ENCODE measurements at regions not wholly inside any gene's neighbourhood (a gene's known extent, or its start where the extent isn't known, plus 50 kb on each side); places are given as distances from the start of the nearest gene placed in this dataset.
"Not testable (repeated sequence)": the region's sequence is repeated elsewhere in the genome, so short reads cannot be mapped to it uniquely, and the experiment has no call there.

DNA sequence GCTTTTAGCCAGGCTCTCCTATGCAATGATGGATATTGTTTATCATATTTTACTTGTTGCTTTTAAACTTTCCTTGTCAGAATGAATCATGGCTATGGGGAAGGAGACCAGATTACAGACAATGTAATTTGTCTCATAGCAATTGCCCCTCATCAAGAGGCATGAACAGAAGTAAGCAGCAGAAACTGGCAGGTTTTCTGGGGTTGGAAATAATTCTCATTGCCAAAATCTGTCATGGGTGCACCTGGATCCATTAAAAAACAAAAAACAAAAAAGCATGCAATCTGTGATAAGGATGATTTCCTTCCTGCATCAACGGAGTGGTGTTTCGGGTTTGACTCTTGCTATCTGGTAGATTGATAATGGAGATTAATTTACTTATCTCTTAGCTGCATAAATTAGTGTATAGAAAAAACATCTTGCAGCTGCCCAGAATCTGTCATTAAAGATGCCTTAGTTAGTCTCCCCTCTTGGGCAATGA, 419.6 kb downstream of the SOX11 start:
- no peak for TF ChIP-seq CTCF (conservative IDR thresholded peaks at IDR 0.05; ENCODE audit: control insufficient read depth, insufficient read depth, low read depth, low read length)
- DNase-seq (ENCODE audit: low read depth) = no peak
- no peak overlapping the region for H3K4me3 ChIP-seq (ENCODE audit: control insufficient read depth, low read depth, low read length)

- H3K4me3 ChIP-seq (ENCODE audit: control insufficient read depth, low read depth, low read length) = no peak overlapping the region
- TF ChIP-seq CTCF (conservative IDR thresholded peaks at IDR 0.05; ENCODE audit: control insufficient read depth, insufficient read depth, low read depth, low read length) = no peak
- DNase-seq (ENCODE audit: low read depth) = no peak
Measured at GRCh38 chr2:6113786-6114185, 421.6 kb downstream of the SOX11 start.

DNA sequence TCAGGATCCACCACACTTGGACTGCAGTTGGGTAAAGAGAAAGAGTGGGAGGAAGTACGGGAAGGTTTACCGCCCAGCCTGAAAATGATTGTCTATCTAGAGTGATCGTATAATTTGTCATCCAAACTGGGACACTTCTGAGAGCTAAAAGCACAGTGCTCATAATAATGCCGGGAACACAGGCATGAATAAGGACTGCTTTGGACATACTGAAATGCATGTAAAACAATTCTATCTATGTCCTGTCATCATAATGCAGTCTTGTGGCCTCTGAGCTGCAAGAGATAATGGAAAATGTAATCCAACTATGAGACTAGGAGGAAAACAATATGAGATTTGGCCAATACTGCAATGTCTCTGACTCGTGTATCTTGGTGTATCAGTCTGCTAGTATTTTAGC, 435.5 kb downstream of the SOX11 start:
- no peak for DNase-seq (ENCODE audit: low read depth)
- no peak overlapping the region for H3K4me3 ChIP-seq (ENCODE audit: control insufficient read depth, low read depth, low read length)
- no peak for TF ChIP-seq CTCF (conservative IDR thresholded peaks at IDR 0.05; ENCODE audit: control insufficient read depth, insufficient read depth, low read depth, low read length)

- DNase-seq (ENCODE audit: low read depth) = no peak
- no peak for TF ChIP-seq CTCF (conservative IDR thresholded peaks at IDR 0.05; ENCODE audit: control insufficient read depth, insufficient read depth, low read depth, low read length)
- H3K4me3 ChIP-seq (ENCODE audit: control insufficient read depth, low read depth, low read length) = no peak overlapping the region
Measured at GRCh38 chr2:6139142-6139541, 447.0 kb downstream of the SOX11 start.

DNA sequence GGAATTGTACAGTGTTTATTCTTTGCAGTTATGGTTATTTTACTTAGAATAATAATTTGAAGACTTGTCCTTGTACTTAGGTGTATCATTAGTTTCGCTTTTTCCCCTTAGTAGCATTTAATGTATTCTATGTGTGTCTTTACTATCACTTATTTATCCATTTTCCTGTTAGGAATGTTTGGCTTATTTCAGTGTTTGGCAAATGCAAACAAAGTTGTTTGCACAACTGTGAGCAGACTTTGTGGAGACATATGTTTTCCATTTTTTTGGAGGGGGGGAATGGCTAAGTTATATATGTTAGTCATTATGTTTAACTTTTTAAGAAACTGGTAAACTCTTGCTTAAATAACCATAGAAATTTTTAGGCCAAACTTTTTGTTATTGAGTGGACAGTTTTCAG, 447.7 kb downstream of the SOX11 start:
- no peak for TF ChIP-seq CTCF (conservative IDR thresholded peaks at IDR 0.05; ENCODE audit: control insufficient read depth, insufficient read depth, low read depth, low read length)
- H3K4me3 ChIP-seq (ENCODE audit: control insufficient read depth, low read depth, low read length) = no peak overlapping the region

DNA sequence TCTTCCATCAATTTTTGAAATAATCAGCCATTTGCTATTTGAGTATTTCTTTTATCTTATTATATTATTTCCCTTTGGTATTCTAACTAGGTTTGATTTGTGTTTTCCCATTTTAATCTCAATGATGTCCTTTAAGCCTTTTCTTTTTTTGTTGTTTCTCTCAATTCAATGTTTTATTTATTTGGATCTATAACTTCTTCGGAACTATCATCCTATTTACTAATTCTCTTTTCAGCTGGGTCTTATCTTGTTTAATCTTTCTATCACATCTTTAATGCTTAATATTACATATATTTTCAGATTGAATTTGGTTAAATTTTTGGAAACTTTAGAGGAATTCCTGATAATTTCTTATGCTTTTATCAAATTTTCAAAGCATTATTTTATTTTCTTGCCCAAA, 448.3 kb downstream of the SOX11 start:
- no peak for TF ChIP-seq CTCF (conservative IDR thresholded peaks at IDR 0.05; ENCODE audit: control insufficient read depth, insufficient read depth, low read depth, low read length)
- DNase-seq (ENCODE audit: low read depth) = no peak
- H3K4me3 ChIP-seq (ENCODE audit: control insufficient read depth, low read depth, low read length) = no peak overlapping the region

More for the DNA sequence above, 447.7 kb downstream of the SOX11 start:
- no peak for DNase-seq (ENCODE audit: low read depth)

- no peak for DNase-seq (ENCODE audit: low read depth)
- H3K4me3 ChIP-seq (ENCODE audit: control insufficient read depth, low read depth, low read length) = no peak overlapping the region
- no peak for TF ChIP-seq CTCF (conservative IDR thresholded peaks at IDR 0.05; ENCODE audit: control insufficient read depth, insufficient read depth, low read depth, low read length)
Measured at GRCh38 chr2:6143812-6144211, 451.6 kb downstream of the SOX11 start.

GRCh38 chr2:6147215-6147614, 455.0 kb downstream of the SOX11 start:
- not testable (repeated sequence) for H3K4me3 ChIP-seq (ENCODE audit: control insufficient read depth, low read depth, low read length); DNase-seq (ENCODE audit: low read depth)
